ENCODE measurements at regions not wholly inside any gene's neighbourhood (a gene's known extent, or its start where the extent isn't known, plus 50 kb on each side); places are given as distances from the start of the nearest gene placed in this dataset.

GRCh38 chr12:24153079-24153478 is 203.6 kb upstream of the SOX5 start:
- Histone ChIP-seq H3K4me3 (ENCODE audit: low read depth, low read length) (no peak overlapping the region), H3K27me3 (ENCODE audit: control insufficient read depth, insufficient read depth, low read length) (no peaks in the 10 kb centered on the region), H3K36me3 (ENCODE audit: control insufficient read depth, insufficient read depth, low read length) (no peaks in the 10 kb centered on the region)
- TF ChIP-seq CTCF (IDR thresholded peaks at IDR 0.05; ENCODE audit: insufficient read depth, low read length, poor library complexity, severe bottlenecking): no peak
- DNase-seq (ENCODE audit: low read depth): no peak

GRCh38 chr12:24152270-24152669 is 202.8 kb upstream of the SOX5 start:
- H3K36me3 ChIP-seq (ENCODE audit: control insufficient read depth, insufficient read depth, low read length): no peaks in the 10 kb centered on the region
- no peak overlapping the region for H3K4me3 ChIP-seq (ENCODE audit: low read depth, low read length)
- DNase-seq (ENCODE audit: low read depth): no peak
- no peaks in the 10 kb centered on the region for H3K27me3 ChIP-seq (ENCODE audit: control insufficient read depth, insufficient read depth, low read length)
- TF ChIP-seq CTCF (IDR thresholded peaks at IDR 0.05; ENCODE audit: insufficient read depth, low read length, poor library complexity, severe bottlenecking): no peak

- Histone ChIP-seq H3K4me3 (ENCODE audit: low read depth, low read length) (no peak overlapping the region), H3K27me3 (ENCODE audit: control insufficient read depth, insufficient read depth, low read length) (no peaks in the 10 kb centered on the region), H3K36me3 (ENCODE audit: control insufficient read depth, insufficient read depth, low read length) (no peaks in the 10 kb centered on the region)
- no peak for TF ChIP-seq CTCF (IDR thresholded peaks at IDR 0.05; ENCODE audit: insufficient read depth, low read length, poor library complexity, severe bottlenecking)
- DNase-seq (ENCODE audit: low read depth): no peak
Observed at GRCh38 chr12:24143928-24144327, 194.5 kb upstream of the SOX5 start.

- Histone ChIP-seq H3K27me3 (ENCODE audit: control insufficient read depth, insufficient read depth, low read length) (no peaks in the 10 kb centered on the region), H3K4me3 (ENCODE audit: low read depth, low read length) (no peak overlapping the region), H3K36me3 (ENCODE audit: control insufficient read depth, insufficient read depth, low read length) (no peaks in the 10 kb centered on the region)
- no peak for TF ChIP-seq CTCF (IDR thresholded peaks at IDR 0.05; ENCODE audit: insufficient read depth, low read length, poor library complexity, severe bottlenecking)
- DNase-seq (ENCODE audit: low read depth): no peak
Observed at GRCh38 chr12:24139035-24139434, 189.6 kb upstream of the SOX5 start.

- TF ChIP-seq CTCF (IDR thresholded peaks at IDR 0.05; ENCODE audit: insufficient read depth, low read length, poor library complexity, severe bottlenecking): no peak
Observed at GRCh38 chr12:24138041-24138440, 188.6 kb upstream of the SOX5 start.

GRCh38 chr12:24135158-24135850 is 185.8 kb upstream of the SOX5 start:
- Histone ChIP-seq H3K27me3 (ENCODE audit: control insufficient read depth, insufficient read depth, low read length) (no peaks in the 10 kb centered on the region), H3K4me3 (ENCODE audit: low read depth, low read length) (no peak overlapping the region), H3K36me3 (ENCODE audit: control insufficient read depth, insufficient read depth, low read length) (no peaks in the 10 kb centered on the region)
- no peak for DNase-seq (ENCODE audit: low read depth)
- TF ChIP-seq CTCF (IDR thresholded peaks at IDR 0.05; ENCODE audit: insufficient read depth, low read length, poor library complexity, severe bottlenecking): no peak

More at GRCh38 chr12:24138041-24138440, 188.6 kb upstream of the SOX5 start:
- no peak overlapping the region for H3K4me3 ChIP-seq (ENCODE audit: low read depth, low read length)
- no peaks in the 10 kb centered on the region for H3K27me3 ChIP-seq (ENCODE audit: control insufficient read depth, insufficient read depth, low read length)
- H3K36me3 ChIP-seq (ENCODE audit: control insufficient read depth, insufficient read depth, low read length): no peaks in the 10 kb centered on the region
- DNase-seq (ENCODE audit: low read depth): no peak

Data from kidney epithelial cell (primary cell).